ENCODE measurements at regions not wholly inside any gene's neighbourhood (a gene's known extent, or its start where the extent isn't known, plus 50 kb on each side); places are given as distances from the start of the nearest gene placed in this dataset.

- TF ChIP-seq, protein P1, sequence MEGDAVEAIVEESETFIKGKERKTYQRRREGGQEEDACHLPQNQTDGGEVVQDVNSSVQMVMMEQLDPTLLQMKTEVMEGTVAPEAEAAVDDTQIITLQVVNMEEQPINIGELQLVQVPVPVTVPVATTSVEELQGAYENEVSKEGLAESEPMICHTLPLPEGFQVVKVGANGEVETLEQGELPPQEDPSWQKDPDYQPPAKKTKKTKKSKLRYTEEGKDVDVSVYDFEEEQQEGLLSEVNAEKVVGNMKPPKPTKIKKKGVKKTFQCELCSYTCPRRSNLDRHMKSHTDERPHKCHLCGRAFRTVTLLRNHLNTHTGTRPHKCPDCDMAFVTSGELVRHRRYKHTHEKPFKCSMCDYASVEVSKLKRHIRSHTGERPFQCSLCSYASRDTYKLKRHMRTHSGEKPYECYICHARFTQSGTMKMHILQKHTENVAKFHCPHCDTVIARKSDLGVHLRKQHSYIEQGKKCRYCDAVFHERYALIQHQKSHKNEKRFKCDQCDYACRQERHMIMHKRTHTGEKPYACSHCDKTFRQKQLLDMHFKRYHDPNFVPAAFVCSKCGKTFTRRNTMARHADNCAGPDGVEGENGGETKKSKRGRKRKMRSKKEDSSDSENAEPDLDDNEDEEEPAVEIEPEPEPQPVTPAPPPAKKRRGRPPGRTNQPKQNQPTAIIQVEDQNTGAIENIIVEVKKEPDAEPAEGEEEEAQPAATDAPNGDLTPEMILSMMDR (IDR thresholded peaks at IDR 0.05; ENCODE audit: insufficient read depth, low read depth, low read length), result no peak
- H3K27me3 ChIP-seq (ENCODE audit: control insufficient read depth, insufficient read depth, low read length), result no peaks in the 10 kb centered on the region
- no peak for DNase-seq (ENCODE audit: low read depth)
- no peak overlapping the region for H3K4me3 ChIP-seq (ENCODE audit: low read depth, low read length)
- no peaks in the 10 kb centered on the region; the same call in 1 of the 2 replicates for H3K36me3 ChIP-seq (ENCODE audit: control insufficient read depth, insufficient read depth, low read length)
- POLR2A ChIA-PET, result interaction anchor here (0.5 kb wide), 1 partner anchor 43 kb away, joined by 8 read pairs; no protein-coding TSS in a partner anchor
- CTCF ChIA-PET, result no interaction called here
Observed at GRCh38 chr2:201956361-201956760, 77.3 kb upstream of the FZD7 start.

- Histone ChIP-seq H3K36me3 (ENCODE audit: control insufficient read depth, insufficient read depth, low read length) (no peaks in the 10 kb centered on the region; the same call in 1 of the 2 replicates), H3K4me3 (ENCODE audit: low read depth, low read length) (no peak overlapping the region), H3K27me3 (ENCODE audit: control insufficient read depth, insufficient read depth, low read length) (no peaks in the 10 kb centered on the region)
- TF ChIP-seq, protein P1 (IDR thresholded peaks at IDR 0.05; ENCODE audit: insufficient read depth, low read depth, low read length), result no peak
- DNase-seq (ENCODE audit: low read depth), result no peak
- CTCF ChIA-PET, result interaction anchor here (0.6 kb wide), 1 partner anchor 201 kb away, joined by 3 read pairs; no protein-coding TSS in a partner anchor
- POLR2A ChIA-PET, result no interaction called here
Observed at GRCh38 chr2:201957091-201957490, 76.6 kb upstream of the FZD7 start.

DNA sequence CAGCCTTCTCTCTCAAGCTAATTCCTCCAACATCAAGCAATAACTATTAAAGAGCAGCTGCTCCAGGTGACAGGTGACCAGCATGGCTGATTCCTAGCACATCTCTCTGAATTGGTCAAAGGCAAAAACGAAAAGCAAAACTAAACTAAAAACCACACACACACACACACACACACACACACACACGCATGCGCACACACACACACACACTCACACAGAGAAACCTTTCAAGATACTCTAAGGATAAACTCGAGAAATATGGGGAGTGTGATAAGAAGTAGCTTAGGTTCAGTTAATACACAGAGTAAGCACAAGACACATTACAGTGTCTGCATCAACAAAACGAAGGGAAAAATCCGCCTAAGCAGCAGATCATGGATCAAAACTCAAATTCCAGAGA lies 74.5 kb upstream of the FZD7 start:
- Histone ChIP-seq H3K27me3 (ENCODE audit: control insufficient read depth, insufficient read depth, low read length) (no peaks in the 10 kb centered on the region), H3K36me3 (ENCODE audit: control insufficient read depth, insufficient read depth, low read length) (no peaks in the 10 kb centered on the region; the same call in 1 of the 2 replicates), H3K4me3 (ENCODE audit: low read depth, low read length) (no peak overlapping the region)
- DNase-seq (ENCODE audit: low read depth), result no peak
- CTCF ChIA-PET, result interaction anchor here (1.0 to 1.4 kb wide), 2 partner anchors 13 to 20 kb away, joined by 3 read pairs; no protein-coding TSS in a partner anchor
- POLR2A ChIA-PET, result no interaction called here
- TF ChIP-seq, protein P1 (IDR thresholded peaks at IDR 0.05; ENCODE audit: insufficient read depth, low read depth, low read length), result no peak

DNA sequence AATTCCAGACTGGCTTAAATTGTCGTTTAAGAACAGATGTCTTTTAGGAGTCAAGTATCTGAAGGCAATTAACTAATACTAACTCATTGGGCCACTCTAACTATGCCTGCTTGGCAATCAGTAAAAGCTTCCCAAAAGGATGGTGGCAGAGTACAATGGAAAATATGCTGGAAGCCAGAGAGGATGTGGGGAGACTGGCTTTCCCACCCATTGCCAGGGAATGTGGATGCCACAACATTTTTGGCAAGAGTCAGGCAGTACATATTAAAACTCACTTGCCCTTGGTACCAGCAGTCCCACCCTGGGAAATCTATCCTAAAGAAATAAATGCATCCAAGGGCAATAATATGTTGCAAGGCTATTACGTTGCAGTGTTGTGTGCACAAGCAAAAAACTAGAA lies 74.0 kb upstream of the FZD7 start:
- Histone ChIP-seq H3K4me3 (ENCODE audit: low read depth, low read length) (no peak overlapping the region), H3K36me3 (ENCODE audit: control insufficient read depth, insufficient read depth, low read length) (no peaks in the 10 kb centered on the region; the same call in 1 of the 2 replicates), H3K27me3 (ENCODE audit: control insufficient read depth, insufficient read depth, low read length) (no peaks in the 10 kb centered on the region)
- CTCF ChIA-PET, result interaction anchor here (1.0 to 1.4 kb wide), 2 partner anchors 13 to 19 kb away, joined by 3 read pairs; no protein-coding TSS in a partner anchor
- POLR2A ChIA-PET, result no interaction called here
- DNase-seq (ENCODE audit: low read depth), result no peak
- TF ChIP-seq, protein P1 (IDR thresholded peaks at IDR 0.05; ENCODE audit: insufficient read depth, low read depth, low read length), result no peak

DNA sequence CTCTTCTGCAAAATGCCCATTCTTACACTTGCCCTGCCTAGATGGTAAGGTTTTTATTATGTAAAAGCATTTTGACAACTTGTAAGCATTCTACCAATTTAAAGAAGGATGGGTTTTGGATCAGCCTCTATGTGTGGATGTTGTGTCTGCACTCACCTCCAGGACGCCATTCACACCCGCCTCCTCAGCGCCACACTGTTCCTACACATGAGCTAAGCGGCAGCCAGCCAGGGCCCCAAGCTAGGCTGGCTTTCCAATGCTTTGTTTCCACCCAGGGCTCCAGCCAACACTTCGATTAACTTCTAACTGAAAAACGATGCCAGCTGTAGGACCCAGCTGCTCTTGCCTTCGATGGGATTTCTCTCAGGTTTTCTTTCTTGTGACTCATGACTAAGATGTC lies 73.3 kb upstream of the FZD7 start:
- CTCF ChIA-PET, result interaction anchor here (1.4 kb wide), 1 partner anchor 19 kb away, joined by 3 read pairs; no protein-coding TSS in a partner anchor

More for the DNA sequence above, 73.3 kb upstream of the FZD7 start:
- no peak overlapping the region for H3K4me3 ChIP-seq (ENCODE audit: low read depth, low read length)
- no peaks in the 10 kb centered on the region; the same call in 1 of the 2 replicates for H3K36me3 ChIP-seq (ENCODE audit: control insufficient read depth, insufficient read depth, low read length)
- DNase-seq (ENCODE audit: low read depth), result no peak
- TF ChIP-seq, protein P1 (IDR thresholded peaks at IDR 0.05; ENCODE audit: insufficient read depth, low read depth, low read length), result no peak
- POLR2A ChIA-PET, result no interaction called here
- H3K27me3 ChIP-seq (ENCODE audit: control insufficient read depth, insufficient read depth, low read length), result no peaks in the 10 kb centered on the region
